G401 (cell line): ENCODE measurements at regions not wholly inside any gene's neighbourhood (a gene's known extent, or its start where the extent isn't known, plus 50 kb on each side); places are given as distances from the start of the nearest gene placed in this dataset.
"Not testable (repeated sequence)": the region's sequence is repeated elsewhere in the genome, so short reads cannot be mapped to it uniquely, and the experiment has no call there.

ENCODE experiments used
- DNase-seq: peaks from one replicate; pipeline ENCODE4 v3.0.0-alpha.2; 2015; ENCODE audit warnings: low spot score
- in situ Hi-C: cut with HindIII; loops from 2 replicates; pipeline ENCODE4 v1.10.0; 2016; ENCODE audit warnings: low sequenced_read_pairs, mixed read lengths

GRCh38 chr11:71183878-71184277 lies 68.5 kb downstream of the SHANK2 start:
- in situ Hi-C loops = no loop called here
- no peak for DNase-seq

DNA sequence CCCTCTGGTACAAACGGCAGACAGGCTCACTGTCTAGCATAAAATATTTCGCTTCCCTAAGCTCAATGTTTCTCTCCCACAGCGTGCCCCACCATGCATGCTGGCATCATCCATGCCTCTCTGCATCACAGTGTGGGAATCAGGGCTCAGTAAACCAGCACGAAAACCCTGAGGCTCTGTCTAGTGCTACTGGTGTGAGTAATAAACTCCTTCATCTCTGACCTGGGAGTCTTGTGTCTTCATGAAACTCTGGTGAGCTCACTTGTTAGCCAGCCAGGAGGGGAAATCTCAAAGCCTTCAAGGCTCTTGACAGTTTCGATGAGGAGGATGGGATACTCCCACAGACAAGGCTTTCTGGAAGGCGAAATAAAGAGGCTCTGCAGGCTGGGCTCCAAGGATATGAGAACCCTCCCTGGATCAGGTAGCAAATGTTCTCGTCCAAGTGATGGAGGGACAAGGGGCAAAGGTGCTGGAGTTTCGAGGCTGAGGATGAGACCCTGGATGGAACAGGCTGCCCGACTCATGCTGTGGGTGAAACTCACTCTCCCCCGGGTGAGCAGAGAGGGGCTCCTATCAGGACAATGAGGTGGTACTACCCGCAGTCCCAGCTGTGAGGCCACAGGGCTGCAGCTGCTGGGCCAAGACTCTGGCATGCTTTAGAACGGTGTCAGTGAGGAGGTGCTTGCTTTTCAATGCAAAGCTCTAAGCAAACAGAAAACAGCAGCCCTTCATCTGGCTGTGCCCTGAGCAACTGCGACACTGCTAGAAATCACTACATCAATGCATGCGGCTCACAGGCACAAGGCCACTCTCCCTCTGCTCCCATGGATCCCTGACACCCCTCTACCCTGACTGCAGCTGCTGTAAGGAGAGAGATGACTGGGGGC lies 69.3 kb downstream of the SHANK2 start:
- in situ Hi-C loops = no loop called here
- no peak for DNase-seq

- in situ Hi-C loops = no loop called here
- no peak for DNase-seq
These were observed 70.8 kb downstream of the SHANK2 start for GRCh38 chr11:71181566-71181965.

- in situ Hi-C loops = no loop called here
- no peak for DNase-seq
These were observed 71.5 kb downstream of the SHANK2 start for GRCh38 chr11:71180694-71181470.

- no peak for DNase-seq
These were observed 72.3 kb downstream of the SHANK2 start for GRCh38 chr11:71179877-71180605.

DNA sequence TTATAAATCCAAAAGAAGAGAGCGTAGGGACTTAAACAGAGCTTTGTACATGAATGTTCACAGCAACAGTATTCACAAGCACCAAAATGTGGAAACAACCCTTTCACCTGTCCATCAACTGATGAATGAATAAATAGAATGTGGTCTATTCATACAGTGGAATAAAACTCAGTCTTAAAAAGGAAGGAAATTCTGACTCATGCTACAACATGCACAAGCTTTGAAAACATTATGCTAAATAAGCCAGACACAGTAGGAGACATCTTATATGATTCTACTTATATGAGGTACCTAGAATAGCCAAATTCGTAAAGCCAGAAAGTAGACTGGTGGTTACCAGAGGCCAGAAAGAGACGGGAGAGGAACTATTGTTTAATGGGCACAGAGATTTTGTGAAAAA lies 74.3 kb downstream of the SHANK2 start:
- DNase-seq = no peak
- in situ Hi-C loops = no loop called here

More at GRCh38 chr11:71179877-71180605, 72.3 kb downstream of the SHANK2 start:
- in situ Hi-C loops = no loop called here

DNA sequence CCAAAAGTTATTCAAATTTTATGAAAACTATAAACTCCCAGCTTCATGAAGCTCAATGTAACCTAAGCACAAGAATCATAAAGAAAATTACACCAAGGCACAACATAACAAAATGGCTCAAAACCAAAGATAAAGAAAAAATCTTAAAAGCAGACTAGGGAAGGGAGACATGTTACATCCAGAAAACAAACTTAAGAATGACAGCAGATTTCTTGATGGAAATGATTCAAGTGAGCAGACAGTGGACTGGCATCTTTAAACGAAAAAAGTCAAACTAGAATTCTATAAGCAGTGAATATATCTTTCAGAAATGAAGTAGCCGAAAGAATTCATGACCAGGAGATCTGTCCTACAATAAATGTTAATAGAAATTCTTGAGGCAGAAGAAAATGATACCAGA lies 75.6 kb downstream of the SHANK2 start:
- no peak for DNase-seq
- in situ Hi-C loops = no loop called here

DNA sequence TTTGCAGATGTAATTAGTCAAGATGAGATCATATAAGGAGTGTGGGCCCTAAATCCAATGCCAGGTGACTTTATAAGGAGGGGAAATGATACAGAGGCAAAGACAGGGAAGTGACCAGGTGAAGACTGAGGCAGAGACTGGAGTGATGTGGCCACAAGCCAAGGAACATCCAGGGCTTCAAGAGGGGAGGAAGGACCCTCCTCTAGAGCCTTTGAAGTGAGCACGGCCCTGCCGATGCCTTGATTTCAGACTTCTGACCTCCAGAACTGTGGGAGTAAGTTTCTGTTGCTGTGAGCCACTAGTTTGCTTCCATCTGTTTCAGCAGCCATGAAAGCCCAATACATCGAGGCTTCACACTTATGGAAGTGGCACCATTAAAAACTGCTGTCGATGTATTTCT lies 78.7 kb downstream of the SHANK2 start:
- no peak for DNase-seq
- in situ Hi-C loops = no loop called here

DNA sequence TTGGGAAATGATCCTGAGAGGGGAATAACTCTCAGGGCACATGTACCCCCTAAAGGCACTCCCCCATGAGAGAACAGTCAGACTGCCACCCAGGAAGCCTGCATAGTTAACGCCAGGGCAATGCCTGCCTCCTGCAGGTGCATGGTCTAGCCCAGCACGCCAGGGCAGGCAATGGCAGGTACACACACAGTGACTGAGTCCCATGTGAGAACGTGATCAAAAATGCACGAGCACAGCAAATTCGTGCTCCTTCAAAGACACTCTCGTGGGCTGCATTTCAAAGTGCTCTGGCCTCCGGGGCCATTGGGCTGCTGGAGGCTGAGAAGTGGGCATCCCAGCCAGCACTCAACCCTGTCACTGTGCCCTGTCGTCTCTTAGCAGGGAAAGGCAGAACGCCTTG lies 79.7 kb downstream of the SHANK2 start:
- DNase-seq = no peak
- in situ Hi-C loops = no loop called here

- in situ Hi-C loops = no loop called here
- DNase-seq = no peak
These were observed 80.8 kb downstream of the SHANK2 start for GRCh38 chr11:71171576-71171975.

DNA sequence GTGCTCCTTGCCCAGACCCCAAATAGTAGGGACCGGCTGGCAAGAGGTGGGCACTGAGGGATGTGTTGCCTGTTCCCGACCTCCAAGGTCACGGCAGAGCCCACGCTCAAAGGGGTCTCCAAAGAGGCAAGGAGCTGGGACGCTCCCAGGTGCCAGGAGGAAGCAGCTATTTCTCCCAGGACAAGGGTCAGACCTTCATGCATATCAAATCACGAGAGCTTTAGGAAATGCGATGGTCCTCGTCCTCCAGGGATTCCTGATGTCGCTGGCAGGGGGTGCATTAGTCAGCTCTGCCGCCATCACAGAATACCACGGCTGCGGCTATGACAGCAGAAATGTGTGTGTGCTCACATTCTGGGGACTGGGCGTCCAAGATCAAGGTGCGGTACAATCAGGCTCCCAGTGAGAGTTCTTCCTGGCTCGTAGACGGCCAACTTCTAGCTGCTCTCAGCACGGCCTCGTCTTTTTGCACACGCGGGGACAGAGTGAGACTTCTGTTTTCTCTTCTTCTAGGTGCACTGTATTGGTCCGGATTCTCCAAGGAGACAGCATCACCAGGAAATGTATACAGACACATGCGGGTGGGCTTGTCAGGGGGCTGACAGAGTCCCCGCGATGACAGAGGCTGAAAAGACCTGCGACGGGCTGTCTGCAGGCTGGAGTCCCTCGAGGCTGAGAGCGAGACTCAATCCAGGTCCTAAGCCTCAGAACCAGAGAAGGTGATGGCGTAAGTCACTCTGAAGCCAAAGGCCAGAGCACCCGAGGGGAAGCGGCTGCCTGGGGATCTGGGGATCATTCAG lies 81.6 kb downstream of the SHANK2 start:
- in situ Hi-C loops = no loop called here
- no peak for DNase-seq

GRCh38 chr11:71169313-71169712 lies 83.1 kb downstream of the SHANK2 start:
- no peak for DNase-seq
- in situ Hi-C loops = no loop called here

- DNase-seq, in situ Hi-C loops: not testable (repeated sequence)
These were observed 84.6 kb downstream of the SHANK2 start for GRCh38 chr11:71167814-71168213.

- in situ Hi-C loops = no loop called here
- DNase-seq = no peak
These were observed 86.6 kb downstream of the SHANK2 start for GRCh38 chr11:71165771-71166170.

DNA sequence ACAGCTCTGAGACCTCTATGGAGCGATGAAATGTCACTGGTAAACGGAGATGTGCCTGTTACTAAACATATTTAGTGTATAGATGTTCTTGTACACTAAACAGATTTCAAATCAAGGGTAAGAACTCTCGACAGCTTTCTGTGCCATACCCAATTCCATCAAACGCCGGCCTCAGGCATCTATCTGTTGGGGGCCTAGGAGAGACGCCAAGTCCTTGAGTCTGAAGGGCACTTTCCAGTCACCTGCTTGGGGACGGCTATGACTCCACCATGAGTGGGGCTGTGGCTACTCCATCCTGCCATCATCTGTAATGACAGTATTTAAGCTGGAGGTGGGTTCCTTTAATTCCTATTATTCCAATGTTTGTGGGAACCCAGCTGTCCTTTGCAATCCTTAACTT lies 87.8 kb downstream of the SHANK2 start:
- DNase-seq = no peak
- in situ Hi-C loops = no loop called here

DNA sequence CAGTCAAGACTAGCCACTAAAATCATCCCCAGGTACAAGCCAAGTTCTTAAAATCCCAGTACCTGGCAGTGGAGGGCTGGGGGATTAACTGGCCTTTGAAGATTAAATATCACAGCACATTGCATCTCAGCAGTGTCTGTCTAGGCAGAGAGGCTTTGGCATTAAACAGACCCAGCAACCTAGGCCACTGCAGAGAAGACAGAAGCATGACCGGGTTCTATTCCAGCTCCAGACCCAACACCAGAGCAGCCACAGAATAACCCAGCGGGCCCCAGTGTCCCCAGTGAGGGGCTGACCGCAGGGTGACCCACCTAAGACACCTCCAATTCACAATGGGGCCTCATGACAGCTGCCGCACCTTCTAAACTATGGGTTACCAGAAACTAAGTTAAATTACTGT lies 88.2 kb downstream of the SHANK2 start:
- in situ Hi-C loops = no loop called here
- no peak for DNase-seq

DNA sequence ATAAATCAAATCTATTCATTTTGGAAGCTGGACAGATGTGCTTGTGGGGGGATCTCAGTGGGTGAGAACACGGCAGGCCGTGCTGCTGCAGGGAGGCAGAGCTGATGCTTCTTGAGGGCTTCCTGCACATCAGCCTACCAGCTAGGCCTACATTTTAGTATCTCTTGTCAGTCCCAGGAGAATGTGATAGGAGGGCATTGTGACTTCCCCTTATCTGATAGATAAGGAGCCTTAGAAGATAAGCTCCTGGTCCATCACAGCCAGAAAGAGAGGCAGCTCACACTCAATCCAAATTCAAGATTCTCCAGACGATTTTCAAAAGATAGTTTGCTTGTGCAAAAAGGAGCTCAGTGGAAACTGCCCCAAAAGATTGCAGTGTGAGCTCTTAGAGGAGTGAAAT lies 89.0 kb downstream of the SHANK2 start:
- DNase-seq = no peak
- in situ Hi-C loops = no loop called here

DNA sequence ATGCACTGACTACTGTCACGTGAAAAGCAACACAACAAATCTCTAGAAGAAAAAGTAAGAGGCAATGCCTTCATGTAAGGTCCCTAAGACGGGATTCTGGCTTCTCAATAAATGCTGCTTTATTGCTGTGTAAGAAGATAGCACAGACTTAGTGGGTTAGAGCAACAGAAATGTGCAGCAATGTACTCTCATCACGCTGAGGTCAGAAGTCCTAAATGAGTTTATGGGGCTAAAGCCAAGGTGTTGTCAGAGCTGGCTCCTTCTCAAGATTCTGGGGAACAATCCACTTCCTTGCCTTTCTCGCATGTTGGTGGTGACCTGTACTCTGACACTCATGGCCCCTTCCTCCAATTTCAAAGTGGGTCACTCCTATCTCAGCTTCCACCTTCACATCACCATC lies 93.4 kb downstream of the SHANK2 start:
- in situ Hi-C loops = no loop called here
- DNase-seq = no peak

- in situ Hi-C loops, DNase-seq: not testable (repeated sequence)
These were observed 94.7 kb downstream of the SHANK2 start for GRCh38 chr11:71157676-71158075.
